Posterior vena cava (tissue), 2 donors: ENCODE measurements at regions not wholly inside any gene's neighbourhood (a gene's known extent, or its start where the extent isn't known, plus 50 kb on each side); places are given as distances from the start of the nearest gene placed in this dataset.

Experiments used
- DNase-seq: peaks from one replicate; pipeline ENCODE4 v3.0.0-alpha.2; 2020; ENCODE audit warnings: low spot score
- intact Hi-C, 2 donors: fragments of 100-400 bp; cut with DNase I; formaldehyde crosslinking; loops; one replicate each; pipeline versions ENCODE4 v1.14.1 to v1.14.2; 2022 to 2023
- donor health status: DM: yes; HTN: yes; CAD: no.
- donor health status: DM: yes; HTN: yes; CAD: no.

- intact Hi-C loops: no loop called here
- DNase-seq: no peak
These were observed 96.1 kb upstream of the KCNA3 start for GRCh38 chr1:110770832-110771231.

GRCh38 chr1:110768605-110769004 is 93.9 kb upstream of the KCNA3 start:
- intact Hi-C loops: loop anchor here (5.0 to 10.0 kb wide), 2 partner anchors 136 to 264 kb away; no protein-coding TSS in a partner anchor

GRCh38 chr1:110766336-110766647 is 91.6 kb upstream of the KCNA3 start:
- intact Hi-C loops: loop anchor here (5.0 to 10.0 kb wide), 2 partner anchors 134 to 261 kb away; no protein-coding TSS in a partner anchor
- no peak for DNase-seq

More at GRCh38 chr1:110768605-110769004, 93.9 kb upstream of the KCNA3 start:
- DNase-seq: no peak

GRCh38 chr1:110765640-110766335 is 91.0 kb upstream of the KCNA3 start:
- intact Hi-C loops: loop anchor here (5.0 to 10.0 kb wide), 2 partner anchors 133 to 261 kb away; no protein-coding TSS in a partner anchor

GRCh38 chr1:110763149-110763548 is 88.4 kb upstream of the KCNA3 start:
- no peak for DNase-seq
- intact Hi-C loops: loop anchor here in 1 of 2 donors (10.0 kb wide), 1 partner anchor 258 kb away; no protein-coding TSS in a partner anchor

More at GRCh38 chr1:110765640-110766335, 91.0 kb upstream of the KCNA3 start:
- DNase-seq: no peak

GRCh38 chr1:110760321-110760720 is 85.6 kb upstream of the KCNA3 start:
- no peak for DNase-seq
- intact Hi-C loops: loop anchor here in 1 of 2 donors (10.0 kb wide), 1 partner anchor 256 kb away; no protein-coding TSS in a partner anchor

- intact Hi-C loops: no loop called here
- DNase-seq: no peak
These were observed 81.8 kb upstream of the KCNA3 start for GRCh38 chr1:110756506-110756905.

GRCh38 chr1:110752941-110753725 is 78.4 kb upstream of the KCNA3 start:
- no peak for DNase-seq
- intact Hi-C loops: no loop called here

- DNase-seq: no peak
- intact Hi-C loops: no loop called here
These were observed 75.8 kb upstream of the KCNA3 start for GRCh38 chr1:110750562-110750961.

GRCh38 chr1:110749960-110750359 is 75.2 kb upstream of the KCNA3 start:
- intact Hi-C loops: no loop called here
- DNase-seq: no peak

- no peak for DNase-seq
- intact Hi-C loops: no loop called here
These were observed 72.0 kb upstream of the KCNA3 start for GRCh38 chr1:110746644-110747259.

GRCh38 chr1:110743397-110743796 is 68.7 kb upstream of the KCNA3 start:
- DNase-seq: no peak
- intact Hi-C loops: no loop called here

GRCh38 chr1:110736900-110737605 is 62.3 kb upstream of the KCNA3 start:
- intact Hi-C loops: no loop called here
- no peak for DNase-seq

- intact Hi-C loops: no loop called here
These were observed 59.5 kb upstream of the KCNA3 start for GRCh38 chr1:110734133-110734680.

GRCh38 chr1:110731529-110731928 is 56.8 kb upstream of the KCNA3 start:
- intact Hi-C loops: no loop called here
- no peak for DNase-seq

More at GRCh38 chr1:110734133-110734680, 59.5 kb upstream of the KCNA3 start:
- no peak for DNase-seq

- intact Hi-C loops: no loop called here
- no peak for DNase-seq
These were observed 53.8 kb upstream of the KCNA3 start for GRCh38 chr1:110728388-110729001.

GRCh38 chr1:110727246-110727645 is 52.5 kb upstream of the KCNA3 start:
- intact Hi-C loops: no loop called here
- no peak for DNase-seq

- intact Hi-C loops: no loop called here
- no peak for DNase-seq
These were observed 52.0 kb upstream of the KCNA3 start for GRCh38 chr1:110726755-110727154.
